ENCODE measurements at regions not wholly inside any gene's neighbourhood (a gene's known extent, or its start where the extent isn't known, plus 50 kb on each side); places are given as distances from the start of the nearest gene placed in this dataset.

DNA sequence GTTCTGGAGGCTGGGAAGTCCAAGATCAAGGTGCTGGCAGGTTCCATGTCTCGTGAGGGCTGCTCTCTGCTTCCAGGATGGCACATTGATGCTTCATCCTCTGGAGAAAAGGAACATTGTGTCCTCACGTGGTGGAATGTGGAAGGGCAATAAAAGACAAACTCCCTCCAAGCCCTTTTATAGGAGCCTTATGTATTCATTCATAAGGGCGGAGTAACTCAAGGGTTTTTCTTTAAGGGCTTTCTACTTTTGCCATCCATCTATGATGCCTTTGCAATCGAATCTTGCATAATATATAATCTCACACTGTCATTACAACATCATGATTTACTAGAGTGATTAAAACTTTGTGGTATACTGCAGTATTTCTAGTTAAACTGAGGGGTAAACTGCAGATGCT is 132.7 kb upstream of the DDHD1 start:
- H4K20me1 ChIP-seq (ENCODE audit: insufficient read depth): no peaks in the 10 kb centered on the region
- no peaks in the 10 kb centered on the region for H3K9me2 ChIP-seq (ENCODE audit: insufficient read depth)
- CTCF ChIA-PET: no interaction called here
- no peak overlapping the region for H2AFZ ChIP-seq
- no peaks in the 10 kb centered on the region for H3K4me1 ChIP-seq (replicated peaks; ENCODE audit: insufficient read depth)
- no peak for TF ChIP-seq EZH2 (IDR thresholded peaks at IDR 0.05; ENCODE audit: low read depth)
- H3K27ac ChIP-seq: no peak overlapping the region
- H3K4me3 ChIP-seq: no peak overlapping the region
- BruUV-seq (replicated peaks): no TSS peak
- no peak overlapping the region for H3K4me2 ChIP-seq
- POLR2A ChIA-PET (ENCODE audit: unreplicated experiment): no interaction called here
- no peaks in the 10 kb centered on the region for H3K27me3 ChIP-seq (ENCODE audit: insufficient read depth, low read depth)
- no peaks in the 10 kb centered on the region for H3K36me3 ChIP-seq (ENCODE audit: low read depth)
- no peaks in the 10 kb centered on the region for H3K79me2 ChIP-seq (ENCODE audit: low read depth)
- intact Hi-C loops (cut with micrococcal nuclease; ENCODE audit: unreplicated experiment): loop anchor here (10.0 kb wide), 1 partner anchor 231 kb away; no protein-coding TSS in a partner anchor
- DNase-seq: no peak
- H3F3A ChIP-seq (ENCODE audit: insufficient read depth, low read depth): no peaks in the 10 kb centered on the region
- H3K9me3 ChIP-seq (ENCODE audit: insufficient read depth, low read depth): no peaks in the 10 kb centered on the region; the same call in 1 of the 2 replicates

DNA sequence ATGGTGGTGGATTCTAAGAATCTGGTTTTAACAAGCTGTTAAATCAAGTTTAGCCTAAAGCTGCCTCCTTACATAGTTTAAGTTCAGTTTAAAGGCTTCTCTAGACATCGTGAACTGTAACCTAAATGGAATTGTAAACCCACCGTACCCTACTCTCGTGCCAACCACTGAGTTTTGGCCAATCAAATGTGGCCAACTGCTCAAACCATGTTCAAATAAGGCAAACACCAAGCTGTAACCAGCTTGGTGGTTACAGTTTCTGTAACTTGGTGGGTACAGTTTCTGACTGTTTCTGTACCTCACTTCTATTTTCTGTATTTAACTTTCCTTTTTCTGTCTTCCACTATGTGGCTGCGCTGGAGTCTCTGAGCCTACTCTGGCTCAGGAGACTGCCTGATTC is 131.9 kb upstream of the DDHD1 start:
- DNase-seq: no peak
- intact Hi-C loops (cut with micrococcal nuclease; ENCODE audit: unreplicated experiment): loop anchor here (10.0 kb wide), 1 partner anchor 230 kb away; no protein-coding TSS in a partner anchor
- Histone ChIP-seq H3F3A (ENCODE audit: insufficient read depth, low read depth) (no peaks in the 10 kb centered on the region), H3K79me2 (ENCODE audit: low read depth) (no peaks in the 10 kb centered on the region), H3K36me3 (ENCODE audit: low read depth) (no peaks in the 10 kb centered on the region), H2AFZ (no peak overlapping the region), H4K20me1 (ENCODE audit: insufficient read depth) (no peaks in the 10 kb centered on the region), H3K4me1 (replicated peaks; ENCODE audit: insufficient read depth) (no peaks in the 10 kb centered on the region), H3K4me2 (no peak overlapping the region), H3K9me2 (ENCODE audit: insufficient read depth) (no peaks in the 10 kb centered on the region), H3K9me3 (ENCODE audit: insufficient read depth, low read depth) (no peaks in the 10 kb centered on the region; the same call in 1 of the 2 replicates), H3K27me3 (ENCODE audit: insufficient read depth, low read depth) (no peaks in the 10 kb centered on the region), H3K4me3 (no peak overlapping the region), H3K27ac (no peak overlapping the region)
- ChIA-PET POLR2A (ENCODE audit: unreplicated experiment) (interaction anchor here (0.6 kb wide), 1 partner anchor 555 kb away, joined by 3 read pairs; no protein-coding TSS in a partner anchor), CTCF (no interaction called here)
- TF ChIP-seq, protein P1, sequence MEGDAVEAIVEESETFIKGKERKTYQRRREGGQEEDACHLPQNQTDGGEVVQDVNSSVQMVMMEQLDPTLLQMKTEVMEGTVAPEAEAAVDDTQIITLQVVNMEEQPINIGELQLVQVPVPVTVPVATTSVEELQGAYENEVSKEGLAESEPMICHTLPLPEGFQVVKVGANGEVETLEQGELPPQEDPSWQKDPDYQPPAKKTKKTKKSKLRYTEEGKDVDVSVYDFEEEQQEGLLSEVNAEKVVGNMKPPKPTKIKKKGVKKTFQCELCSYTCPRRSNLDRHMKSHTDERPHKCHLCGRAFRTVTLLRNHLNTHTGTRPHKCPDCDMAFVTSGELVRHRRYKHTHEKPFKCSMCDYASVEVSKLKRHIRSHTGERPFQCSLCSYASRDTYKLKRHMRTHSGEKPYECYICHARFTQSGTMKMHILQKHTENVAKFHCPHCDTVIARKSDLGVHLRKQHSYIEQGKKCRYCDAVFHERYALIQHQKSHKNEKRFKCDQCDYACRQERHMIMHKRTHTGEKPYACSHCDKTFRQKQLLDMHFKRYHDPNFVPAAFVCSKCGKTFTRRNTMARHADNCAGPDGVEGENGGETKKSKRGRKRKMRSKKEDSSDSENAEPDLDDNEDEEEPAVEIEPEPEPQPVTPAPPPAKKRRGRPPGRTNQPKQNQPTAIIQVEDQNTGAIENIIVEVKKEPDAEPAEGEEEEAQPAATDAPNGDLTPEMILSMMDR (conservative IDR thresholded peaks at IDR 0.05): no peak
- no peak for TF ChIP-seq EZH2 (IDR thresholded peaks at IDR 0.05; ENCODE audit: low read depth)
- no TSS peak for BruUV-seq (replicated peaks)

DNA sequence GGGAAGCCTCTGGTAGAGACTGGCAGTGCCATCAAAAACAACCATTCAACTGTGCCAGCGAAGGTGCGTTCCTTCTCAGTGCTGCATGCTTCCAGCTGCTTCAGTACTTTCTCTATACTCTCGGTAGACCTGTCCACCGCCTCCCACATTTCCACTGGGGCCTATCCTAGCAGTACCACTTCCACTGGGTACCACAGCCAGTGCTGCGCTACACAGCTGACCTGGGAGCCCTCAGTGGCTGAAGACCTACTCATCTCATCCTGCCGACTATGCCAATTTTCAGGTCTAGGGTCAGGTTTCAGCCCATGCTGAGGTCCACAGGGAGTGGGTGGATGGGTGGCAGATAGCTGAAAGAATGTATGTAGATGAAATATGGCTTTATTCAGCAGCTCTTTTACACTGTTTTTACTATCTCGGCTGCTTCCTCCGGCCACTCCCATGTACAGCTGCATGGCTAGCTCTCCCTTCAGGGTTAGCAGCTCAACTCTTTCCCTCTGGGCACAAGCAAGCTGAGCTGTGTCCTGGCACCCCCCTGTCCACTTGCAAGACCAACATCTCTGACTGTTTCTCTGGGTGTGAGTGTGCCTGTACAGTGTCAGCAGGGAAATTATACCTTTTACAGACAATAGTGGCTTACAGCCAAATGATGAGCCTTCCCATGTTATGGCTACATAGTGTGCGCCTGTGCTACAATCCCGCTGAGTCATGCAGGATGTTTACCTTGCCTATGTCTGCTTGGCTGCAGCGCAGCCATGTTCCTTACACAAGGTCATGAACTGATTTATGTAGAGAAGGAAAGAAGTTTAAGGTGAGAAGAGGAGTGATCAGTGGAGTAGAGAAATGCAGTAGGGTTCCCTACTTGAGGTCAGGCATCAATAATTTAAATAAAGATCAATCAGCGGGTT is 125.7 kb upstream of the DDHD1 start:
- no peak overlapping the region for H3K4me3 ChIP-seq
- peak in 1 of 2 experiments; percentile 8 for DNase-seq
- no peaks in the 10 kb centered on the region for H3F3A ChIP-seq (ENCODE audit: insufficient read depth, low read depth)
- H3K4me2 ChIP-seq: no peak overlapping the region
- intact Hi-C loops (cut with micrococcal nuclease; ENCODE audit: unreplicated experiment): no loop called here
- H3K36me3 ChIP-seq (ENCODE audit: low read depth): no peaks in the 10 kb centered on the region
- no peak overlapping the region for H2AFZ ChIP-seq
- no peaks in the 10 kb centered on the region for H3K27me3 ChIP-seq (ENCODE audit: insufficient read depth, low read depth)
- TF ChIP-seq, protein P1 (conservative IDR thresholded peaks at IDR 0.05): no peak
- no peak for TF ChIP-seq EZH2 (IDR thresholded peaks at IDR 0.05; ENCODE audit: low read depth)
- CTCF ChIA-PET: no interaction called here
- H3K9me2 ChIP-seq (ENCODE audit: insufficient read depth): no peaks in the 10 kb centered on the region
- BruUV-seq (replicated peaks): no TSS peak
- POLR2A ChIA-PET (ENCODE audit: unreplicated experiment): interaction anchor here (0.6 to 0.7 kb wide), 2 partner anchors 71 to 1413 kb away, joined by 3 to 4 read pairs; no protein-coding TSS in a partner anchor
- H3K9me3 ChIP-seq (ENCODE audit: insufficient read depth, low read depth): no peaks in the 10 kb centered on the region; the same call in 1 of the 2 replicates
- no peaks in the 10 kb centered on the region for H4K20me1 ChIP-seq (ENCODE audit: insufficient read depth)
- no peaks in the 10 kb centered on the region for H3K4me1 ChIP-seq (replicated peaks; ENCODE audit: insufficient read depth)
- no peak overlapping the region for H3K27ac ChIP-seq
- no peaks in the 10 kb centered on the region for H3K79me2 ChIP-seq (ENCODE audit: low read depth)
